Caco-2 (cell line): ENCODE measurements at regions not wholly inside any gene's neighbourhood (a gene's known extent, or its start where the extent isn't known, plus 50 kb on each side); places are given as distances from the start of the nearest gene placed in this dataset.
"Not testable (repeated sequence)": the region's sequence is repeated elsewhere in the genome, so short reads cannot be mapped to it uniquely, and the experiment has no call there.

Experiments
- BruUV-seq: library from RNA; stranded (reverse); fragments of 400-500 nt; replicated peaks from 2 replicates; lab custom pipeline; 2021; lab: Mats Ljungman, UMichigan
- CTCF ChIA-PET: fragments of 300-600 bp; sonication (Branson Sonifier 250); formaldehyde crosslinking; loops from one replicate; lab custom pipeline; 2022; ENCODE audit warnings: antibody characterized with exemption; lab: Charles Lee
- POLR2A ChIA-PET: fragments of 300-600 bp; sonication (Branson Sonifier 250); formaldehyde crosslinking; loops from one replicate; lab custom pipeline; 2022; ENCODE audit warnings: antibody characterized with exemption; lab: Charles Lee
- DNase-seq, 2 experiments: peaks; one replicate each; pipeline versions ENCODE4 v3.0.0 to v3.0.0-alpha.2; 2020 to 2022
- H3K27me3 ChIP-seq: replicated peaks from 2 replicates; pipeline ENCODE4 v1.6.0; 2011; ENCODE audit warnings: low read length; ENCODE audit not compliant: control insufficient read depth, insufficient read depth
- H3K36me3 ChIP-seq: 2 replicates; pipeline ENCODE4 v1.5.1; 2011; ENCODE audit warnings: low read length; ENCODE audit not compliant: control insufficient read depth, insufficient read depth
- H3K4me1 ChIP-seq: fragments of 250-450 bp; sonication (Bioruptor Pico); 2 replicates; pipeline ENCODE4 v1.5.1; 2020; ENCODE audit warnings: mild to moderate bottlenecking
- H3K4me3 ChIP-seq: 2 replicates; pipeline ENCODE4 v1.5.1; 2011; ENCODE audit warnings: low read depth, mild to moderate bottlenecking, control low read depth, low read length
- H3K9me3 ChIP-seq: fragments of 250-450 bp; sonication (Bioruptor Pico); 2 replicates; pipeline ENCODE4 v1.5.1; 2020; ENCODE audit warnings: mild to moderate bottlenecking, moderate library complexity
- H3K27ac Mint-ChIP-seq: one replicate; pipeline ENCODE4 v1.8.0; 2022; ENCODE audit warnings: mixed read lengths; ENCODE audit not compliant: unreplicated experiment
- H3K27me3 Mint-ChIP-seq: one replicate; pipeline ENCODE4 v1.8.0; 2022; ENCODE audit warnings: mixed read lengths; ENCODE audit not compliant: insufficient read depth, unreplicated experiment
- H3K36me3 Mint-ChIP-seq: one replicate; pipeline ENCODE4 v1.8.0; 2022; ENCODE audit warnings: mild to moderate bottlenecking, mixed read lengths; ENCODE audit not compliant: insufficient read depth, unreplicated experiment
- H3K4me1 Mint-ChIP-seq: one replicate; pipeline ENCODE4 v1.8.0; 2022; ENCODE audit warnings: low read depth, mixed read lengths; ENCODE audit not compliant: unreplicated experiment
- H3K4me3 Mint-ChIP-seq: one replicate; pipeline ENCODE4 v1.8.0; 2022; ENCODE audit warnings: mild to moderate bottlenecking, moderate library complexity, mixed read lengths; ENCODE audit not compliant: unreplicated experiment
- H3K9me3 Mint-ChIP-seq: one replicate; pipeline ENCODE4 v1.8.0; 2022; ENCODE audit warnings: mixed read lengths; ENCODE audit not compliant: unreplicated experiment
- intact Hi-C: fragments of 100-400 bp; cut with micrococcal nuclease; formaldehyde crosslinking; loops from one replicate; pipeline ENCODE4 v1.10.0; 2022; ENCODE audit not compliant: unreplicated experiment

DNA sequence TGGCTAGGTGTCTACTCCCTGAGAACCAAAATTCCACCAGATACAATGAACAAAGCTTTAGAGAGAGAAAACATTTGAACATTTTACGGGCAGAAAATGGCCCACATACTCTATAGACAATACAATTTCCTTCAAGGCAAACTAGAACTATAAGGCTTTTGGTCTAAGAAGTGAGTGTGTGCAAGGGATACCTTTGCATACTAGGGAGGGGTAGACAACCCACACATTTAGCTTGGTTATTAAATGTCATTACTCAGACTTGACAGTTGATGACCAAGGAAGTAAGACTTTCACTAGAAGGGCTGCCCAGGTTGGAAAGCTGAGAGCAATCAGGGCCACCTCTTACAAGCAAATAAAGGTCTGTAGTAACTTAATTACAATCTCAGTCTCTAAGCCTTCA, 64.0 kb upstream of the PLEKHM1 start:
- H3K4me3 Mint-ChIP-seq, intact Hi-C loops, H3K27me3 Mint-ChIP-seq, H3K9me3 ChIP-seq, H3K4me3 ChIP-seq, H3K27me3 ChIP-seq, H3K4me1 Mint-ChIP-seq, H3K9me3 Mint-ChIP-seq, BruUV-seq, H3K27ac Mint-ChIP-seq, H3K4me1 ChIP-seq, POLR2A ChIA-PET, CTCF ChIA-PET, H3K36me3 ChIP-seq, H3K36me3 Mint-ChIP-seq, DNase-seq: not testable (repeated sequence)

GRCh38 chr17:45558821-45559220, 68.3 kb upstream of the PLEKHM1 start:
- H3K4me1 ChIP-seq, H3K9me3 Mint-ChIP-seq, H3K27ac Mint-ChIP-seq, H3K27me3 ChIP-seq, H3K9me3 ChIP-seq, H3K4me1 Mint-ChIP-seq, H3K36me3 Mint-ChIP-seq, BruUV-seq, CTCF ChIA-PET, intact Hi-C loops, H3K4me3 Mint-ChIP-seq, H3K4me3 ChIP-seq, H3K27me3 Mint-ChIP-seq, DNase-seq, POLR2A ChIA-PET, H3K36me3 ChIP-seq: not testable (repeated sequence)

DNA sequence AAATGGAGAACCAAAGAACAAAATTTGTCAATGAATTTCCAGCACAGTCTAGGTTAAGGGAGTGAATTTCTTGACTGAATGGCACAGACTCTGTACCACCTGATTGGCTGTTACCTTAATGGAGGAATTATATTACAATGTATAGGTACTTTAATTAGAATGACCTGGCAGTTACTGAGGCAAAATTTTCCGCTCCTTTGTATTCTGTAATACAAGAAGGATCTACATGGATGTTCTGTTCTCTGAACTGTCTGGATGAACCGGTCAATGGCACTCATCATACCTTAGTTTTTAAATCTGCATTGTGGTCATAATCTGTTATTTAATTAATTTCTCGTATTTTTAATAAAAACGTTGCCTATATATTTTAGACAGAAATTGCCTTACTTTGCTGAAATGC, 72.3 kb upstream of the PLEKHM1 start:
- H3K36me3 Mint-ChIP-seq, H3K4me3 ChIP-seq, H3K4me1 ChIP-seq, H3K36me3 ChIP-seq, DNase-seq, H3K27ac Mint-ChIP-seq, H3K4me3 Mint-ChIP-seq, POLR2A ChIA-PET, H3K9me3 Mint-ChIP-seq, BruUV-seq, H3K27me3 ChIP-seq, H3K27me3 Mint-ChIP-seq, intact Hi-C loops, H3K4me1 Mint-ChIP-seq, H3K9me3 ChIP-seq, CTCF ChIA-PET: not testable (repeated sequence)

DNA sequence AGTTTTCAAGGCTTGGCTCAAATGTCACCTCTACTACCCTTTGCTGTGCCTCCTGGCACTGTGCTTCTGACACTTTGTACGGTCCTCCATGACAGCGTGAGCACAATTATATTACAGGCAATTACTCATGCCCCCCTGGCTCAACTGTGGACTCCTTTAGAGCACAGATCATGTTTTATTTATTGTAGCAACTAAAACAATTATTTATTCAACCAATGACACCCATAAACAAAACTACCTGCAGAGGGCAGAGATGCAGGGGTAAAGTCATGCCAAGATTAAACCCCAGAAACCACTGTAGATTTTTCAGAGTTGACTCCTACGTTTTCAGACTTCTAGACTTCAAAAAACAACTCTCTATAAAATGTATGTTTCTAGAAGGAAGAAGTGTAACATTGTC, 72.8 kb upstream of the PLEKHM1 start:
- H3K27ac Mint-ChIP-seq, H3K4me3 ChIP-seq, H3K4me1 Mint-ChIP-seq, H3K27me3 ChIP-seq, H3K36me3 Mint-ChIP-seq, DNase-seq, H3K27me3 Mint-ChIP-seq, H3K36me3 ChIP-seq, BruUV-seq, H3K9me3 ChIP-seq, intact Hi-C loops, H3K4me3 Mint-ChIP-seq, CTCF ChIA-PET, H3K4me1 ChIP-seq, H3K9me3 Mint-ChIP-seq, POLR2A ChIA-PET: not testable (repeated sequence)

DNA sequence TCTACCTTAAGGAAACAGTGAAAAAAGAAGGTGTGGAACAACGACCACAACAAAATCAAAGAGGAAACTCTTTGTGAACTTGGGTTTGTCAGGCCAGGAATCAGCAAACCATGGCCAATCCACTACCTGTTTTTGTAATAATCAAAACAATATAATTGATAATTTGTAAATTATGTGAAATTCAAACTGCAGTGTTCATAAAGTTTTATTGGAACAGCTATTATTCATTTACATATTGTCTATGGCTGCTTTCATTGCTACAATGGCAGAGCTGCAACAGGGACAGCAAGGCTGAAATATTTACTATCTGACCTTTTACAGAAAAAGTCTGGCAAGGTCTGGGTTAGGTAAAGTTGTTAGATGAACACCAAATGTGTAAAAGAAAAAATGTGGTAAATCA, 77.8 kb upstream of the PLEKHM1 start:
- H3K27ac Mint-ChIP-seq, POLR2A ChIA-PET: not testable (repeated sequence)

DNA sequence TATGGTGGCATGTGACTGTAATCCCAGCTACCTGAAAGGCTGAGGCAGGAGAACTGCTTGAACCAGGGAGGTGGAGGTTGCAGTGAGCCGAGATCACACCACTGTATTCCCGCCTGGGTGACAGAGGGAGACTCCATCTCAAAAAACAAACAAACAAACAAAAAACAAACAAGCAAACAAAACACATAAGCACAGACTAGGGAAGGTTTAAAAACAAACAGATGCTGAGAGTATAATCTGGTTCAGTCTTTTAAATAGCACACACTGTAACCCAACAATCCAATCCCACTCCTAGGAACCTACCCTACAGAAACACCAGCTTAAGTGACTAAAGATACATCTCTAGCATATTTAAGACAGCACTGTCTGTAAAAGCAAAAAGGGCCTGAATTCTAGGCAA, 82.8 kb upstream of the PLEKHM1 start:
- H3K27ac Mint-ChIP-seq, CTCF ChIA-PET, H3K36me3 Mint-ChIP-seq, H3K9me3 Mint-ChIP-seq, H3K9me3 ChIP-seq, H3K4me1 Mint-ChIP-seq, DNase-seq, H3K4me1 ChIP-seq, H3K36me3 ChIP-seq, H3K27me3 ChIP-seq, H3K27me3 Mint-ChIP-seq, intact Hi-C loops, H3K4me3 ChIP-seq, BruUV-seq, H3K4me3 Mint-ChIP-seq, POLR2A ChIA-PET: not testable (repeated sequence)

More for the DNA sequence above, 77.8 kb upstream of the PLEKHM1 start:
- H3K36me3 Mint-ChIP-seq, CTCF ChIA-PET, H3K4me3 ChIP-seq, intact Hi-C loops, H3K9me3 ChIP-seq, H3K27me3 Mint-ChIP-seq, BruUV-seq, H3K27me3 ChIP-seq, H3K36me3 ChIP-seq, H3K4me3 Mint-ChIP-seq, H3K4me1 ChIP-seq, DNase-seq, H3K4me1 Mint-ChIP-seq, H3K9me3 Mint-ChIP-seq: not testable (repeated sequence)
